Keratinocyte (primary cell): ENCODE measurements at regions not wholly inside any gene's neighbourhood (a gene's known extent, or its start where the extent isn't known, plus 50 kb on each side); places are given as distances from the start of the nearest gene placed in this dataset.

ENCODE experiments used
- CTCF ChIP-seq, 3 experiments: IDR thresholded peaks in 1 of 3; conservative IDR thresholded peaks in 1 of 3; optimal IDR thresholded peaks in 1 of 3; 2 replicates in 2 of 3; 3 replicates in 1 of 3; pipeline versions ENCODE3 to v1.5.1; 2011; ENCODE audit warnings: low read length in 3 of 3, mild to moderate bottlenecking in 3 of 3, moderate library complexity in 2 of 3, control low read depth in 1 of 3, inconsistent platforms in 1 of 3; ENCODE audit not compliant: insufficient read depth in 2 of 3; ENCODE audit errors: extremely low read depth in 1 of 3
- EZH2 ChIP-seq: IDR thresholded peaks from one replicate; pipeline ENCODE4 v1.6.1; 2012; ENCODE audit warnings: inconsistent platforms, mild to moderate bottlenecking, low read length, moderate library complexity

GRCh38 chr10:80964179-80964578, 426.5 kb downstream of the SH2D4B start:
- no peak for TF ChIP-seq EZH2
- TF ChIP-seq CTCF (optimal IDR thresholded peaks at IDR 0.05 in 1 of 3, IDR thresholded peaks at IDR 0.05 in 1 of 3, conservative IDR thresholded peaks at IDR 0.05 in 1 of 3; ENCODE audit: extremely low read depth in 1 of 3, insufficient read depth in 2 of 3, low read length in 3 of 3): no peak
